Lung (tissue), 11 donors: ENCODE measurements at regions not wholly inside any gene's neighbourhood (a gene's known extent, or its start where the extent isn't known, plus 50 kb on each side); places are given as distances from the start of the nearest gene placed in this dataset.

Experiments
- ATAC-seq: fragments of 200-7000 bp; cut with Tn5 transposase; one replicate; pipeline ENCODE4 v1.9.1; 2020; ENCODE audit warnings: moderate number of reproducible peaks; ENCODE audit not compliant: insufficient read depth, low FRiP score
- DNase-seq, 3 donors: peaks; one replicate each; pipeline ENCODE4 v3.0.0-alpha.2; 2013 to 2017
- H3K27ac ChIP-seq, 2 donors: one replicate each; pipeline ENCODE4 v1.5.1; 2013; ENCODE audit warnings: mild to moderate bottlenecking in 2 of 2, moderate library complexity in 2 of 2, control low read depth in 1 of 2, inconsistent platforms in 1 of 2, low read depth in 1 of 2, low read length in 1 of 2
- H3K27me3 ChIP-seq, 3 donors: one replicate each; pipeline ENCODE4 v1.5.1; 2013; ENCODE audit warnings: low read length in 2 of 3; ENCODE audit not compliant: control insufficient read depth in 3 of 3, insufficient read depth in 3 of 3
- H3K36me3 ChIP-seq, 4 donors: one replicate each; pipeline ENCODE4 v1.5.1; 2013; ENCODE audit warnings: low read length in 4 of 4, mild to moderate bottlenecking in 1 of 4, moderate library complexity in 1 of 4; ENCODE audit not compliant: control insufficient read depth in 4 of 4, insufficient read depth in 4 of 4
- H3K4me1 ChIP-seq, 5 donors: one replicate each; pipeline ENCODE4 v1.5.1; 2013; ENCODE audit warnings: low read length in 5 of 5, mild to moderate bottlenecking in 2 of 5, moderate library complexity in 1 of 5; ENCODE audit not compliant: control insufficient read depth in 5 of 5, insufficient read depth in 5 of 5
- H3K4me3 ChIP-seq: one replicate; pipeline ENCODE4 v1.5.1; 2013; ENCODE audit warnings: mild to moderate bottlenecking, control low read depth, moderate library complexity
- H3K9ac ChIP-seq, 2 donors: one replicate each; pipeline ENCODE4 v1.5.1; 2013; ENCODE audit warnings: low read length in 2 of 2, control low read depth in 1 of 2; ENCODE audit not compliant: insufficient read depth in 1 of 2
- H3K9me3 ChIP-seq, 4 donors: one replicate each; pipeline ENCODE4 v1.5.1; 2013; ENCODE audit warnings: low read length in 3 of 4, mild to moderate bottlenecking in 1 of 4, moderate library complexity in 1 of 4; ENCODE audit not compliant: control insufficient read depth in 4 of 4, insufficient read depth in 3 of 4
- WGBS, 2 donors: extraction: QIAGEN DNeasy Blood & Tissue Kit; methylation state at CpG; one replicate each; pipeline ENCODE4 v1.1.7; 2013; 5-methylcytosine and 5-hydroxymethylcytosine counted together
- TF ChIP-seq, protein P1 (sequence below): IDR thresholded peaks from 2 replicates; pipeline ENCODE4 v1.5.1; 2012; ENCODE audit warnings: mild to moderate bottlenecking; ENCODE audit errors: control extremely low read depth, extremely low read depth
- donor health status: control.
- donor health status: control.
- donor health status: Bipolar disorder and iron deficiency.
- donor health status: healthy.
- donor health status: DM: yes; HTN: yes; CAD: no.

- ATAC-seq (no peak), DNase-seq (no peak)
- no peak overlapping the region for H3K27ac ChIP-seq
- TF ChIP-seq, protein P1, sequence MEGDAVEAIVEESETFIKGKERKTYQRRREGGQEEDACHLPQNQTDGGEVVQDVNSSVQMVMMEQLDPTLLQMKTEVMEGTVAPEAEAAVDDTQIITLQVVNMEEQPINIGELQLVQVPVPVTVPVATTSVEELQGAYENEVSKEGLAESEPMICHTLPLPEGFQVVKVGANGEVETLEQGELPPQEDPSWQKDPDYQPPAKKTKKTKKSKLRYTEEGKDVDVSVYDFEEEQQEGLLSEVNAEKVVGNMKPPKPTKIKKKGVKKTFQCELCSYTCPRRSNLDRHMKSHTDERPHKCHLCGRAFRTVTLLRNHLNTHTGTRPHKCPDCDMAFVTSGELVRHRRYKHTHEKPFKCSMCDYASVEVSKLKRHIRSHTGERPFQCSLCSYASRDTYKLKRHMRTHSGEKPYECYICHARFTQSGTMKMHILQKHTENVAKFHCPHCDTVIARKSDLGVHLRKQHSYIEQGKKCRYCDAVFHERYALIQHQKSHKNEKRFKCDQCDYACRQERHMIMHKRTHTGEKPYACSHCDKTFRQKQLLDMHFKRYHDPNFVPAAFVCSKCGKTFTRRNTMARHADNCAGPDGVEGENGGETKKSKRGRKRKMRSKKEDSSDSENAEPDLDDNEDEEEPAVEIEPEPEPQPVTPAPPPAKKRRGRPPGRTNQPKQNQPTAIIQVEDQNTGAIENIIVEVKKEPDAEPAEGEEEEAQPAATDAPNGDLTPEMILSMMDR = no peak
- no peak overlapping the region for H3K9ac ChIP-seq
- no peaks in the 10 kb centered on the region for H3K4me1 ChIP-seq
- H3K4me3 ChIP-seq = no peak overlapping the region
- H3K36me3 ChIP-seq = no peaks in the 10 kb centered on the region
- H3K27me3 ChIP-seq = no peaks in the 10 kb centered on the region
- 59 to 69% methylated on average over 2 of the region's 2 CpGs for WGBS, 2 donors
- no peaks in the 10 kb centered on the region for H3K9me3 ChIP-seq
Measured at GRCh38 chr4:23033796-23034195, 341.1 kb downstream of the GBA3 start.

- ATAC-seq (no peak), DNase-seq (no peak)
- no peak overlapping the region for H3K9ac ChIP-seq
- no peak overlapping the region for H3K4me3 ChIP-seq
- TF ChIP-seq, protein P1 = no peak
- H3K9me3 ChIP-seq = no peaks in the 10 kb centered on the region
- no peaks in the 10 kb centered on the region for H3K27me3 ChIP-seq
- H3K4me1 ChIP-seq = no peaks in the 10 kb centered on the region
- no peak overlapping the region for H3K27ac ChIP-seq
- 81 to 87% methylated on average over 3 of the region's 3 CpGs for WGBS, 2 donors
- H3K36me3 ChIP-seq = no peaks in the 10 kb centered on the region
Measured at GRCh38 chr4:23028875-23029274, 336.1 kb downstream of the GBA3 start.

DNA sequence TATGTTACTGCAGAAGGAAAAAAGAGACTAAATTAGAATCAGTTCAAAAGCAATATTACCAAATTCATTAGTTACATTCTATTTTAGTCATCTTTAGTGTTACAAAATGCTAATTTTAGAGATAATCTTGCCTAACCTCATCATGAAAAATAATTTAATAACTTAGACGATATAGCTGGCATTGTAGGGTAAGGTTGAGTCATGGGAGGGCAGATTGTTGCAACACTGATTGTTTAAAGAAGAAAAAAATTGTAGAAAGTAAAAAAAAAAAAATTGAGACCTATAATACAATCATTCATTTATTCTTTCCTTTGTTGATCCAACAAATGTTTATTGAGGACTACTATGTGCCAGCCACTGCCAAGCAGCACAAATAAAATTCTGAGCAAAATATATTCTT is 330.9 kb downstream of the GBA3 start:
- Histone ChIP-seq H3K27ac (no peak overlapping the region), H3K36me3 (no peaks in the 10 kb centered on the region), H3K27me3 (no peaks in the 10 kb centered on the region), H3K9me3 (no peaks in the 10 kb centered on the region), H3K4me3 (no peak overlapping the region), H3K9ac (no peak overlapping the region), H3K4me1 (no peaks in the 10 kb centered on the region)
- no peak for DNase-seq
- no peak for ATAC-seq
- TF ChIP-seq, protein P1 = no peak
- 37 to 45% methylated on average over 1 of the region's 1 CpG for WGBS, 2 donors

GRCh38 chr4:23023121-23023520 is 330.4 kb downstream of the GBA3 start:
- DNase-seq (no peak), ATAC-seq (no peak)
- Histone ChIP-seq H3K9me3 (no peaks in the 10 kb centered on the region), H3K4me1 (no peaks in the 10 kb centered on the region), H3K36me3 (no peaks in the 10 kb centered on the region), H3K27me3 (no peaks in the 10 kb centered on the region), H3K27ac (no peak overlapping the region), H3K9ac (no peak overlapping the region), H3K4me3 (no peak overlapping the region)
- TF ChIP-seq, protein P1 = no peak
